H9 (cell line): ENCODE measurements at regions not wholly inside any gene's neighbourhood (a gene's known extent, or its start where the extent isn't known, plus 50 kb on each side); places are given as distances from the start of the nearest gene placed in this dataset.
A peak's percentile ranks its signal among the peaks of the same experiment; 100 is the strongest.

Source experiments
- DNase-seq: peaks from one replicate; pipeline ENCODE4 v3.0.0-alpha.2; 2017
- H2AFZ ChIP-seq: one replicate; pipeline ENCODE4 v1.6.1; 2013; ENCODE audit warnings: mild to moderate bottlenecking, low read length, control low read depth, moderate library complexity
- H2AK5ac ChIP-seq: 2 replicates; pipeline ENCODE4 v1.6.1; 2013; ENCODE audit warnings: low read length, control low read depth, mixed read lengths; ENCODE audit not compliant: insufficient read length
- H2BK120ac ChIP-seq: one replicate; pipeline ENCODE4 v1.6.1; 2013; ENCODE audit warnings: low read depth, mild to moderate bottlenecking, low read length, control low read depth, inconsistent platforms; ENCODE audit not compliant: poor library complexity, severe bottlenecking
- H2BK12ac ChIP-seq: 2 replicates; pipeline ENCODE4 v1.6.1; 2013; ENCODE audit warnings: low read length, control low read depth, mixed read lengths, low read depth; ENCODE audit not compliant: insufficient read length
- H2BK15ac ChIP-seq: 2 replicates; pipeline ENCODE4 v1.6.1; 2013; ENCODE audit warnings: low read depth, low read length, control low read depth
- H2BK20ac ChIP-seq: one replicate; pipeline ENCODE4 v1.6.1; 2013; ENCODE audit warnings: low read depth, mild to moderate bottlenecking, low read length, control low read depth, inconsistent platforms; ENCODE audit not compliant: poor library complexity, severe bottlenecking
- H2BK5ac ChIP-seq: 2 replicates; pipeline ENCODE4 v1.6.1; 2013; ENCODE audit warnings: low read length, control low read depth, mixed read lengths; ENCODE audit not compliant: insufficient read length
- H3K14ac ChIP-seq: 2 replicates; pipeline ENCODE4 v1.6.1; 2013; ENCODE audit warnings: low read length, control low read depth; ENCODE audit not compliant: insufficient read depth
- H3K18ac ChIP-seq: 2 replicates; pipeline ENCODE4 v1.6.1; 2013; ENCODE audit warnings: low read depth, mild to moderate bottlenecking, mixed read lengths, low read length, control low read depth; ENCODE audit not compliant: insufficient read length
- H3K23ac ChIP-seq: 2 replicates; pipeline ENCODE4 v1.6.1; 2013; ENCODE audit warnings: low read length, control low read depth, mixed read lengths, low read depth; ENCODE audit not compliant: insufficient read length
- H3K23me2 ChIP-seq: 2 replicates; pipeline ENCODE4 v1.6.1; 2013; ENCODE audit warnings: low read depth, mild to moderate bottlenecking, mixed read lengths, low read length, control low read depth; ENCODE audit not compliant: insufficient read length, poor library complexity, severe bottlenecking
- H3K27ac ChIP-seq: 2 replicates; pipeline ENCODE4 v1.5.1; 2013; ENCODE audit warnings: low read length, control low read depth, mixed read lengths, low read depth; ENCODE audit not compliant: insufficient read length
- H3K27me3 ChIP-seq: 2 replicates; pipeline ENCODE4 v1.6.1; 2013; ENCODE audit warnings: low read length, control low read depth, inconsistent platforms; ENCODE audit not compliant: insufficient read depth
- H3K4ac ChIP-seq: 2 replicates; pipeline ENCODE4 v1.6.1; 2013; ENCODE audit warnings: low read depth, mild to moderate bottlenecking, control low read depth, inconsistent platforms, low read length, moderate library complexity
- H3K4me1 ChIP-seq: 2 replicates; pipeline ENCODE4 v1.6.1; 2013; ENCODE audit warnings: low read length, control low read depth, inconsistent platforms; ENCODE audit not compliant: insufficient read depth
- H3K4me2 ChIP-seq: 2 replicates; pipeline ENCODE4 v1.6.1; 2013; ENCODE audit warnings: low read length, control low read depth, mixed read lengths; ENCODE audit not compliant: insufficient read length, insufficient read depth
- H3K56ac ChIP-seq: 2 replicates; pipeline ENCODE4 v1.6.1; 2013; ENCODE audit warnings: low read depth, mild to moderate bottlenecking, mixed read lengths, low read length, control low read depth; ENCODE audit not compliant: insufficient read length
- H3K79me1 ChIP-seq: 2 replicates; pipeline ENCODE4 v1.6.1; 2013; ENCODE audit warnings: low read depth, mild to moderate bottlenecking, moderate library complexity, low read length, control low read depth, inconsistent platforms; ENCODE audit not compliant: insufficient read depth, poor library complexity, severe bottlenecking
- H3K79me2 ChIP-seq: 2 replicates; pipeline ENCODE4 v1.6.1; 2013; ENCODE audit warnings: low read length, control low read depth, inconsistent platforms; ENCODE audit not compliant: insufficient read depth
- H3K9ac ChIP-seq: 2 replicates; pipeline ENCODE4 v1.6.1; 2013; ENCODE audit warnings: low read length, control low read depth, mixed read lengths; ENCODE audit not compliant: insufficient read length; ENCODE audit errors: extremely low read depth
- H3K9me3 ChIP-seq: one replicate; pipeline ENCODE4 v1.6.1; 2013; ENCODE audit warnings: low read depth, low read length, inconsistent platforms; ENCODE audit not compliant: control insufficient read depth
- H3T11ph ChIP-seq: one replicate; pipeline ENCODE4 v1.6.1; 2013; ENCODE audit warnings: mild to moderate bottlenecking, low read length, control low read depth, inconsistent platforms
- H4K20me1 ChIP-seq: one replicate; pipeline ENCODE4 v1.6.1; 2013; ENCODE audit not compliant: control insufficient read depth, insufficient read length, insufficient read depth
- H4K5ac ChIP-seq: 2 replicates; pipeline ENCODE4 v1.6.1; 2013; ENCODE audit warnings: low read depth, mild to moderate bottlenecking, mixed read lengths, low read length, control low read depth; ENCODE audit not compliant: insufficient read length
- H4K8ac ChIP-seq: replicated peaks from 2 replicates; pipeline ENCODE4 v1.6.1; 2013; ENCODE audit warnings: low read length, control low read depth, mixed read lengths, low read depth; ENCODE audit not compliant: insufficient read length
- H4K91ac ChIP-seq: 2 replicates; pipeline ENCODE4 v1.6.1; 2013; ENCODE audit warnings: low read depth, mild to moderate bottlenecking, moderate library complexity, mixed read lengths, low read length, control low read depth; ENCODE audit not compliant: insufficient read length
- H3K27ac Mint-ChIP-seq, 3 experiments: 2 replicates in 2 of 3; 3 replicates in 1 of 3; pipeline ENCODE4 v1.8.0; 2020 to 2021; ENCODE audit warnings: mixed read lengths in 3 of 3, mild to moderate bottlenecking in 1 of 3, moderate library complexity in 1 of 3
- H3K27me3 Mint-ChIP-seq: 2 replicates; pipeline ENCODE4 v1.8.0; 2021; ENCODE audit warnings: low read depth, mild to moderate bottlenecking, moderate library complexity, mixed read lengths
- H3K36me3 Mint-ChIP-seq, 3 experiments: 2 replicates in 2 of 3; 3 replicates in 1 of 3; pipeline ENCODE4 v1.8.0; 2020 to 2021; ENCODE audit warnings: low read depth in 3 of 3, mixed read lengths in 3 of 3; ENCODE audit not compliant: insufficient read depth in 1 of 3
- H3K4me1 Mint-ChIP-seq, 2 experiments: 2 replicates each; pipeline ENCODE4 v1.8.0; 2020; ENCODE audit warnings: mixed read lengths in 2 of 2
- H3K4me3 Mint-ChIP-seq, 2 experiments: 2 replicates in 1 of 2; 3 replicates in 1 of 2; pipeline ENCODE4 v1.8.0; 2020 to 2021; ENCODE audit warnings: mild to moderate bottlenecking in 2 of 2, mixed read lengths in 2 of 2, moderate library complexity in 1 of 2
- H3K9me3 Mint-ChIP-seq, 2 experiments: 2 replicates in 1 of 2; 3 replicates in 1 of 2; pipeline ENCODE4 v1.8.0; 2020; ENCODE audit warnings: mild to moderate bottlenecking in 2 of 2, mixed read lengths in 2 of 2, moderate library complexity in 1 of 2
- WGBS: extraction: QIAGEN DNeasy Blood & Tissue Kit; methylation state at CpG from one replicate; pipeline ENCODE4 v1.1.7; 2013; ENCODE audit warnings: missing lambda C conversion rate, low lambda C conversion rate, mixed read lengths; ENCODE audit not compliant: insufficient read length; ENCODE audit errors: extremely low coverage; 5-methylcytosine and 5-hydroxymethylcytosine counted together
- TF ChIP-seq, protein P1 (sequence below): fragments of 200-600 bp; sonication (generic); conservative IDR thresholded peaks from 3 replicates; pipeline ENCODE4 v1.8.0; 2021; ENCODE audit warnings: antibody characterized with exemption, mild to moderate bottlenecking

DNA sequence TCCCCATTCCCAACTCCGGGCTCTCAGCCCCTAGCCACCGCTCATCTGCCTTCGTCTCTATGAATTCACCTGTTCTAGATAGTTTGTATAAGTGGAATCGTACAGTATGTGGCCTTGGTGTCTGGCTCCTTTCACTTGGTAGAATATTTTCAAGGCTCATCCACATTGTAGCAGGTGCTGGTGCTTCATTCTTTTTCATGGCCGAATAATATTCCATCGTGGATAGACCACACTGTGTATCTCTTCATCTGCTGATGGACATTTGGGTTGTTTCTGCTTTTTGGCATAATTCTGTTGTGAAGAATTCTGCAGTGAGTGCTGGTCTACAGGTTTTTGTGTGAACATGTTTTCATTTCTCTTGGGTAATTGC lies 324.2 kb downstream of the SEC14L1 start:
- Histone ChIP-seq H3K9ac (no peak overlapping the region), H2BK120ac (no peak overlapping the region), H3T11ph (no peak overlapping the region), H3K14ac (no peak overlapping the region), H3K27me3 (no peaks in the 10 kb centered on the region), H3K9me3 (no peaks in the 10 kb centered on the region), H3K23ac (no peak overlapping the region), H2AK5ac (no peak overlapping the region), H4K5ac (no peak overlapping the region), H2BK12ac (no peak overlapping the region), H3K56ac (no peak overlapping the region), H3K4me1 (peaks cover 2% of the 10 kb centered on the region; the same call in 1 of the 2 replicates), H2BK15ac (no peak overlapping the region), H2BK20ac (no peak overlapping the region), H3K79me2 (peaks cover 23% of the 10 kb centered on the region; the same call in 1 of the 2 replicates), H3K4me2 (peak overlapping the region; percentile 50), H4K91ac (no peak overlapping the region), H3K79me1 (peaks cover 4% of the 10 kb centered on the region), H4K20me1 (no peaks in the 10 kb centered on the region), H3K4ac (no peak overlapping the region), H3K23me2 (no peaks in the 10 kb centered on the region), H4K8ac (no peak overlapping the region), H2AFZ (no peak overlapping the region), H2BK5ac (no peak overlapping the region), H3K27ac (no peak overlapping the region), H3K18ac (no peak overlapping the region)
- H3K4me1 Mint-ChIP-seq, result peaks cover 55 to 66% of the 10 kb centered on the region in 2 experiments
- no peak for DNase-seq
- no CpG with 5 or more reads among the region's 6 CpGs for WGBS
- TF ChIP-seq, protein P1, sequence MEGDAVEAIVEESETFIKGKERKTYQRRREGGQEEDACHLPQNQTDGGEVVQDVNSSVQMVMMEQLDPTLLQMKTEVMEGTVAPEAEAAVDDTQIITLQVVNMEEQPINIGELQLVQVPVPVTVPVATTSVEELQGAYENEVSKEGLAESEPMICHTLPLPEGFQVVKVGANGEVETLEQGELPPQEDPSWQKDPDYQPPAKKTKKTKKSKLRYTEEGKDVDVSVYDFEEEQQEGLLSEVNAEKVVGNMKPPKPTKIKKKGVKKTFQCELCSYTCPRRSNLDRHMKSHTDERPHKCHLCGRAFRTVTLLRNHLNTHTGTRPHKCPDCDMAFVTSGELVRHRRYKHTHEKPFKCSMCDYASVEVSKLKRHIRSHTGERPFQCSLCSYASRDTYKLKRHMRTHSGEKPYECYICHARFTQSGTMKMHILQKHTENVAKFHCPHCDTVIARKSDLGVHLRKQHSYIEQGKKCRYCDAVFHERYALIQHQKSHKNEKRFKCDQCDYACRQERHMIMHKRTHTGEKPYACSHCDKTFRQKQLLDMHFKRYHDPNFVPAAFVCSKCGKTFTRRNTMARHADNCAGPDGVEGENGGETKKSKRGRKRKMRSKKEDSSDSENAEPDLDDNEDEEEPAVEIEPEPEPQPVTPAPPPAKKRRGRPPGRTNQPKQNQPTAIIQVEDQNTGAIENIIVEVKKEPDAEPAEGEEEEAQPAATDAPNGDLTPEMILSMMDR, result no peak
- no peaks in the 10 kb centered on the region; a peak in 1 of 5 replicates for H3K9me3 Mint-ChIP-seq
- peak overlapping the region in 1 of 2 experiments; percentile 84; a peak in 3 of 5 replicates for H3K4me3 Mint-ChIP-seq
- H3K27me3 Mint-ChIP-seq, result no peaks in the 10 kb centered on the region
- H3K27ac Mint-ChIP-seq, result peak overlapping the region; percentile 96 to 100 (median 98); a peak in 6 of 7 replicates
- H3K36me3 Mint-ChIP-seq, result peaks cover 11 to 34% (median 28%) of the 10 kb centered on the region in 3 experiments; a peak in 6 of 7 replicates
